Activated B cell treated with CpG ODN at 0.5 μM for 24 hours (primary cell): ENCODE measurements at regions not wholly inside any gene's neighbourhood (a gene's known extent, or its start where the extent isn't known, plus 50 kb on each side); places are given as distances from the start of the nearest gene placed in this dataset.
"Not testable (repeated sequence)": the region's sequence is repeated elsewhere in the genome, so short reads cannot be mapped to it uniquely, and the experiment has no call there.

Experiments used
- ATAC-seq: fragments of 200-7000 bp; cut with Tn5 transposase; one replicate; pipeline ENCODE4 v1.10.0; 2021; ENCODE audit warnings: low read depth, mild to moderate bottlenecking, moderate library complexity
- CTCF ChIA-PET: fragments of 350-600 bp; sonication (Branson Sonifier 250); formaldehyde crosslinking; loops from one replicate; lab custom pipeline; 2021; ENCODE audit warnings: antibody characterized with exemption; lab: Charles Lee
- POLR2A ChIA-PET: fragments of 350-600 bp; sonication (Branson Sonifier 250); formaldehyde crosslinking; loops from one replicate; lab custom pipeline; 2021; ENCODE audit warnings: antibody characterized with exemption; lab: Charles Lee
- DNase-seq: peaks from one replicate; pipeline ENCODE4 v3.0.0; 2022
- H3K27ac Mint-ChIP-seq: one replicate; pipeline ENCODE4 v1.8.0; 2020; ENCODE audit warnings: mixed read lengths
- H3K27me3 Mint-ChIP-seq: one replicate; pipeline ENCODE4 v1.8.0; 2021; ENCODE audit warnings: mixed read lengths
- H3K36me3 Mint-ChIP-seq: one replicate; pipeline ENCODE4 v1.8.0; 2021; ENCODE audit warnings: low read depth, mixed read lengths
- H3K4me1 Mint-ChIP-seq: one replicate; pipeline ENCODE4 v1.8.0; 2021; ENCODE audit warnings: mixed read lengths
- H3K4me3 Mint-ChIP-seq: one replicate; pipeline ENCODE4 v1.8.0; 2020; ENCODE audit warnings: mild to moderate bottlenecking, mixed read lengths
- H3K9me3 Mint-ChIP-seq: one replicate; pipeline ENCODE4 v1.8.0; 2020; ENCODE audit warnings: mixed read lengths
- CTCF ChIP-seq: fragments of 200-600 bp; IDR thresholded peaks from one replicate; pipeline ENCODE4 v1.8.0; 2022; ENCODE audit warnings: antibody characterized with exemption, mild to moderate bottlenecking
- intact Hi-C: fragments of 100-400 bp; cut with micrococcal nuclease; formaldehyde crosslinking; loops from one replicate; pipeline ENCODE4 v1.15.1; 2024

- Mint-ChIP-seq H3K4me1 (no peaks in the 10 kb centered on the region), H3K27me3 (no peaks in the 10 kb centered on the region), H3K4me3 (no peak overlapping the region), H3K27ac (no peak overlapping the region), H3K36me3 (no peaks in the 10 kb centered on the region), H3K9me3 (no peaks in the 10 kb centered on the region)
- DNase-seq (no peak), ATAC-seq (no peak)
- no peak for TF ChIP-seq CTCF
- CTCF ChIA-PET: no interaction called here
- intact Hi-C loops: no loop called here
- POLR2A ChIA-PET: no interaction called here
Observed at GRCh38 chrX:112197840-112198239, 115.3 kb upstream of the TRPC5 start.

GRCh38 chrX:112190646-112191045 is 108.1 kb upstream of the TRPC5 start:
- ATAC-seq (no peak), DNase-seq (no peak)
- Mint-ChIP-seq H3K9me3 (no peaks in the 10 kb centered on the region), H3K27me3 (no peaks in the 10 kb centered on the region), H3K27ac (no peak overlapping the region), H3K36me3 (no peaks in the 10 kb centered on the region), H3K4me3 (no peak overlapping the region), H3K4me1 (no peaks in the 10 kb centered on the region)
- TF ChIP-seq CTCF: no peak
- intact Hi-C loops: no loop called here
- ChIA-PET CTCF (no interaction called here), POLR2A (no interaction called here)

- DNase-seq, POLR2A ChIA-PET, H3K9me3 Mint-ChIP-seq, H3K4me3 Mint-ChIP-seq, ATAC-seq, H3K27ac Mint-ChIP-seq, H3K36me3 Mint-ChIP-seq, intact Hi-C loops, CTCF ChIA-PET, H3K4me1 Mint-ChIP-seq, H3K27me3 Mint-ChIP-seq: not testable (repeated sequence)
Observed at GRCh38 chrX:112181361-112181760, 98.8 kb upstream of the TRPC5 start.

- POLR2A ChIA-PET: no interaction called here
- Mint-ChIP-seq H3K36me3 (no peaks in the 10 kb centered on the region), H3K9me3 (peaks cover 2% of the 10 kb centered on the region), H3K4me1 (no peaks in the 10 kb centered on the region), H3K27me3 (no peaks in the 10 kb centered on the region), H3K4me3 (no peak overlapping the region), H3K27ac (no peak overlapping the region)
- no peak for DNase-seq
- no peak for TF ChIP-seq CTCF
- intact Hi-C loops: no loop called here
- no peak for ATAC-seq
- CTCF ChIA-PET: no interaction called here
Observed at GRCh38 chrX:112164420-112164819, 81.8 kb upstream of the TRPC5 start.

GRCh38 chrX:112163906-112164305 is 81.3 kb upstream of the TRPC5 start:
- DNase-seq (no peak), ATAC-seq (no peak)
- no peak overlapping the region for H3K4me3 Mint-ChIP-seq
- peaks cover 2% of the 10 kb centered on the region for H3K9me3 Mint-ChIP-seq
- intact Hi-C loops: no loop called here
- TF ChIP-seq CTCF: no peak
- no peaks in the 10 kb centered on the region for H3K27me3 Mint-ChIP-seq
- no peaks in the 10 kb centered on the region for H3K4me1 Mint-ChIP-seq
- H3K36me3 Mint-ChIP-seq: no peaks in the 10 kb centered on the region
- no peak overlapping the region for H3K27ac Mint-ChIP-seq
- ChIA-PET CTCF (no interaction called here), POLR2A (no interaction called here)

GRCh38 chrX:112148397-112148796 is 65.8 kb upstream of the TRPC5 start:
- no peak for TF ChIP-seq CTCF
- no peaks in the 10 kb centered on the region for H3K36me3 Mint-ChIP-seq
- DNase-seq: no peak
- intact Hi-C loops: no loop called here
- ChIA-PET POLR2A (no interaction called here), CTCF (no interaction called here)
- no peak overlapping the region for H3K27ac Mint-ChIP-seq
- no peaks in the 10 kb centered on the region for H3K9me3 Mint-ChIP-seq
- H3K4me1 Mint-ChIP-seq: no peaks in the 10 kb centered on the region
- H3K4me3 Mint-ChIP-seq: no peak overlapping the region
- H3K27me3 Mint-ChIP-seq: no peaks in the 10 kb centered on the region
- no peak for ATAC-seq
